GM18505 (cell line): ENCODE measurements at regions not wholly inside any gene's neighbourhood (a gene's known extent, or its start where the extent isn't known, plus 50 kb on each side); places are given as distances from the start of the nearest gene placed in this dataset.

Experiments used
- ATAC-seq: cut with Tn5 transposase; IDR thresholded peaks from one replicate; pipeline ENCODE4 v1.9.1; 2021; ENCODE audit not compliant: unreplicated experiment
- POLR2A ChIP-seq: IDR thresholded peaks from 4 replicates; pipeline ENCODE4 v1.6.1; 2011; ENCODE audit warnings: borderline replicate concordance; ENCODE audit not compliant: insufficient read depth, insufficient read length; ENCODE audit errors: extremely low read depth

DNA sequence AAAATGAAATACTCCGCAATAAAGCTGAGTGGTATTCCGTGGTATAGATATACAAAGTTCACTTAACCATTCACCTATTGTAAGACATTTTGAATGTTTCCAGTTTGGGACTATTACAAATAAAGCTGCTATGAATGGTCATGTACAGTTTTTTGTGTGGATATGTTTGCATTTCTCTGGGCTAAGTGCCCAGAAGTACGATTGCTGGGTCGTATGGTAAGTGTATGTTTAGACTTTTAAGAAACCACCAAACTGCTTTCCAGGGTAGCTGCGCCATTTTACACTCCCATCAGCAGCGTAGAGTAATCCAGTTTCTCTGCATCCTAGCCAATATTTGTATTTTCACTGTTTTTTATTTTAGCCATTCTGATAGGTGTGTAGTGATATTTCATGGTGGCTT is 208.4 kb upstream of the TLE3 start:
- ATAC-seq = no peak
- TF ChIP-seq POLR2A = no peak

DNA sequence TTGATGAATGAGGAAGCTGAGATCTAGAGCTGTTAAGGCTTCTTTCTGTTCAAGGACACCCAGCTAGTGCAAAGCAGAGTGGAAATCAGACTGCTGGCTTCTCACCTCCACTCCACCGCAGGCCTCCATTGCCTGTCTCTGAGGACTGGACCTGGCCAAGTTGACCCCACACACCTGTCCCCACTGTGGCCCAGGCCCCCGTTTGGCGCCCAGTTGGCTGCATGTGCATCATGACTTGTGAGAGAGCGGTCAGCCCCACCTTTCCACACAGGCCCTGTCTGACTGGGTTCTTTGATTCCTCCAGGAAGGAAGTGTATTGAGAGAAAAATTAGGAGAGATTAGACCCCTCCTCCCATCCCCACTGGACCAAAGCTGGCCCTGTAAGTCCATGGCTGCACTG is 206.3 kb upstream of the TLE3 start:
- no peak for ATAC-seq
- TF ChIP-seq POLR2A = no peak

DNA sequence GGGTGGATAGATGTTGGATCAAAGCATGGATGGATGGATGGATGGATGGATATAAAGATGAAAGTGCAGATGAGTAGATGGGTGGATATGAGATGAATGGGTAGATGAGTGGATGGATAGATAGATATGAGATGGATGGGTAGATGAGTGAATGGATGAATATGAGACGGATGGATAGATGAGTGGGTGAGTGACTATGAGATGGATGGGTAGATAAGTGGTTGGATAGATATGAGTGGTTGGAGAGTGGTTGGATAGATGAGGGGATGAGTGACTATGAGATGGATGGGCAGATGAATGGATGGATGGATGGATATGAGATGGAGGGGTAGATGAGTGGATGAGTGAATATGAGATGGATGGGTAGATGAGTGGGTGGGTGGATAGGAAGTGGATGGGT is 204.6 kb upstream of the TLE3 start:
- no peak for ATAC-seq
- no peak for TF ChIP-seq POLR2A

DNA sequence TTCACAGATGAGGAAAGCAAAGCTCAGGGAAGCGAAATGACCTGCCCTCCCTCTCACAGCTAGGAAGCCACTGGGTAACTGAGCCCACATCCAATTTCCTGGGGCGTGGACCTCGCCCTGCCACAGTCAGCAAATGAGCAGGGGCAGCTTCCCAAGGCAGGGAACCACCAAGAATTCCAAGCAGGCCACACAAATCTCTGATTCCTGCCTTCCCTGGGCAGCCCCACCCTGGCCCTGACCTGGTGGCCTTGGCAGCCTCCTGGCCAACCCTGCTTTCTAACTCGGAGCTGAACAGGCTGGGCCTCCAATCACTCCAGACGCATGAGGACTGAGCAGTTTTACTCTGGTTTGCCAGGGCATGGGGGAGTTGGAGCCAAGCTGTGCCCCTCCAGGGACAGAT is 203.7 kb upstream of the TLE3 start:
- TF ChIP-seq POLR2A = no peak
- no peak for ATAC-seq

DNA sequence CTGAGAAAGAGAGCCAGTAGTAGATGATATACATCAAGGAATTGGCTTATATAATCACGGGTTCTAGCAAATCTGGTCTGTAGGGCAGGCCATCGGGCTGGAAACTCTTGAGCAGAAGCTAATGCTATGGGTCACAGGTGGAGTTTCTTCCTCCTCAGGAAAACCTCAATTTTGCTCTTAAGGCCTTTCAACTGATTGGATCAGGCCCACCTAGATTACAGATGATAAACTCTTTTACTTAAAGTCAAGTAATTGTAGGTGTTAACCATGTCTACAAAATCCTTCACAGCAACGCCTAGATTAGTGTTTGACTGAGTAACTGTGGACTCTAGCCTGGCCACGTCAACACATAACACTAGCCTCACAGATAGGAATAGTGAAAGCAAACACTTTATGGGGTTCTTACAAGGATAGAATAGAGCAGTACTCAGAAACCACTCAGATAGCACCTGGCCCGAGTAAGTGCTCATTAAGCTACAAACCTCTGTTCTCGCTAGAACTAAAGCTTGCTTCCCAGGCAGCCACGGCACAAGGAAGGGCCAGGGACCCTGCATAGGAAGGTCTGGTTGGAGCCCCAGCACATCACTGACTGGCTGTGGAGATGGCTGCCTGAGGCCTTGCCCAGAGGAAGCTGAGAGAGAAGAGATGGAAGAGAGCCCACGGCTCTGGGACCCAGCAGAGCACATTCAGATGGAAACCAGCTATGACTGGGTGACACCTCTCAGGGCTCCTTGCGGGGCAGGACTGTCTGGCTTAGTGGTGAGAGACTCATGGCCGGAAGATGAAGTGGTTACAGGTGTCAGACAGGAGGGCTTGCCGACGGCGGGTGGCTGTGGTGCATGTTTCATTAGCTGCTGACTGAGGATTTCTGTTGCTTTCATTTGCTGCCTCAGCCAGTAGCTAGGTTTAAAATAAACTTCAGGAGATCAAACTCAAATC is 202.5 kb upstream of the TLE3 start:
- TF ChIP-seq POLR2A = peak; percentile 38
- ATAC-seq = peak; percentile 95

DNA sequence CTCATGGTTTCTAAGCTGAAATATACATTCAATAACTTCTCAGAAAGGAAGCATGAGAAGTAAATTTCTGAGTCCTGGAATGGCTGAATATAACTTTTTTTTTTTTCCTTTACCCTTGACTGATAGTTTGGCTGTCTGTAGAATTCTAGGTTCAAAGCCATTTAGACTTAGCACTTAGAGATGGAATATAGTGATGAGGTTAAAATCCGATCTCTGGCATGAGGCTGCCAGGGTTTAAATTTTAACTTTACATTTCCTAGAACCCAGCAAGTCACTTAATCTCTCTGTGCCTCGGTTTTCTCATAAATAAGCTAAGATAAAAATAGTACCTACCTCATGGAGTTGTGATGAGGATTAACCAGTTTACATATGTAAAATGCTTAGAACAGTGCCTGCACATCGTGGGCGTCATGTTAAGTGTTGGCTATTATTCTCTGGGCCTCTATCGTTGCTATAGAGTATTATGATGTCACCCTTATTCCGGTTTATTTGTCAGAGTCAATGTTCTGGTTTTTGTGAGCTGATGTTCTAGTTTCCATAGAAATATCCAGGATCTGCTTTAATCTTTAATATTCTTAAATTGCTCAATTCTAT is 199.8 kb upstream of the TLE3 start:
- TF ChIP-seq POLR2A = no peak
- no peak for ATAC-seq

DNA sequence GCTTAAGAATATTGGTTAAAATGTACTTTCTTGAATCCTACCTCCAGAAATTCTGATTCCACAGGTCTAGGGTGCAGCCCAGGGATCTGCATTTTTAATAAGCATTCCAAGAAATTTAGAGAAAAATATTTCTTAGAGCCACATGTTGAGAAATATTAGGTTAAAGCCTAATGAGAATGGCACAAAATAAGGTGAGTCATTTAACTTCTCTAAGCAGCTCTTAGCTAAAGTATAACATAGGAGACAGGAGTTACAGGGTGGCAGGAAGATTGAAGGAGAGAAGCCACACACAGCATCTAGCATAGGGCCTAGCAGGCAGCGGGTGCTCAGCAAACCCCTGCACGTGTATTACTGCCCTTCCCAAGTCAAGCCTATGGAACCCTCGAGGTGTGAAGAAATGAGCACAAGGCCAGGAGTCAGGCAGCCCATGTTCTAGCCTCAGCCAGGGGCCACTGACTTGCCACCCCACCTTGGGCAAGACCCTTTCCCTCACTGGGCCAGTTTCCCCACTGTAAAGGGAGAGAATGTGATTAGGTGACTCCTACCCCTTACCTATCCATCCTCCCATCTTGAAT is 197.1 kb upstream of the TLE3 start:
- no peak for ATAC-seq

DNA sequence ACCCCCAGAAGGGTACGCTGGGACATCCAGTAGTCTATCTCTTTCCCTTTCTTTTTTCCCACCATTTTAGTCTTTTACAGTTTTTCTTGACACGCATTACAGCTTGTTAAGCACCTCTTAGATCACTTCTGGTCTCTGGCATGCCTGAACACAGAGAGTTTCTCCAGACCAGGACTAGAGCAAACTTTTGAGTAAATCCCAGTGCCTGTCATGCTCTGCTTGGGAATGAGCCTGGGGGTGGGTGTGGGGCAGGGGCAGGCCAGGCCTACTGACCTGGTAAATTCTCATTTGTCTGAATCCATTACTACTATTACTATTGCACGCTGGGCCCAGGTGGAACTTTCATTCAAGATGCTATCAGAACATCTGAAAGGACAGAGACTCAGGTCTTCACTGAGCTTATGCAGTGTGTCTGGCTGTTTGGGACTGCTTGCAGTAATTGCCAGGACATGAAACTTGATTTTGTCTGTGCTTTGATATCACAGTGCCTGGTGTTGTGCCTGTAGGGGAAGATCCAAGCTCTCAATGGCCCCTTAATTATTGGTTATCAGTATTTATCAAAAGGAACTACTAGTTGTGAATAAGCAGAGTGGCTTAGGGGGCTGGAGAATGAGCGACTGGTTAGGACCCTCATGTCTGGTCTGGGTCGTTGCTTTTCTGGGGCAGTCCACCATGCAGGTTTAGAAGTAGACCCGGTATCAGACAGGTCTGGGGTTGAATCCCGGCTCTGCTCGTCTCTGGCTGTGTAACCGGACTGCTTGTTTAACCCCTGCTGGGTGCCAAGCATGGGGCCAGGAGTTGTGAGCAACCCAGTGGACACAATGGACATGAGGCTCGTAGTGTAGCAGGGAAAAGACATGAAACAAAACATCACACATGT is 196.1 kb upstream of the TLE3 start:
- TF ChIP-seq POLR2A = no peak

More for the DNA sequence above, 197.1 kb upstream of the TLE3 start:
- no peak for TF ChIP-seq POLR2A

DNA sequence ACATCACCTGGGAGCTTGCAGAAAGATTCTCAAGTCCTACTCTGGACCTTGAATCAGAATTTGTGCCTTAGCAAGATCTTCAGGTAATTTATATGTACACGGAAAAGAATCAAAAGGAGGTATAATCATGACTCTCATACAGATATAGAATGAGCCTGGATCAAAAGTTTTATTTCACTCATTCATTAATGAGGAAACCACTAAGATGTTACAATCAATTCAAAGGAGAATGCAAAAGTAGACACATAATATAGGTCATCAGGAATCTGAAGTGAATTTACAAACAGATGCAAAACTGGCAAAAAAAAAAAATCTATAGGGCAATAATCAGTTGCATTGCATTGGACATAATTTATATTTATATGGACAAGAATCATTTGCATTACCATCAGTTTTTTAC is 195.4 kb upstream of the TLE3 start:
- ATAC-seq = no peak

More for the DNA sequence above, 196.1 kb upstream of the TLE3 start:
- no peak for ATAC-seq

DNA sequence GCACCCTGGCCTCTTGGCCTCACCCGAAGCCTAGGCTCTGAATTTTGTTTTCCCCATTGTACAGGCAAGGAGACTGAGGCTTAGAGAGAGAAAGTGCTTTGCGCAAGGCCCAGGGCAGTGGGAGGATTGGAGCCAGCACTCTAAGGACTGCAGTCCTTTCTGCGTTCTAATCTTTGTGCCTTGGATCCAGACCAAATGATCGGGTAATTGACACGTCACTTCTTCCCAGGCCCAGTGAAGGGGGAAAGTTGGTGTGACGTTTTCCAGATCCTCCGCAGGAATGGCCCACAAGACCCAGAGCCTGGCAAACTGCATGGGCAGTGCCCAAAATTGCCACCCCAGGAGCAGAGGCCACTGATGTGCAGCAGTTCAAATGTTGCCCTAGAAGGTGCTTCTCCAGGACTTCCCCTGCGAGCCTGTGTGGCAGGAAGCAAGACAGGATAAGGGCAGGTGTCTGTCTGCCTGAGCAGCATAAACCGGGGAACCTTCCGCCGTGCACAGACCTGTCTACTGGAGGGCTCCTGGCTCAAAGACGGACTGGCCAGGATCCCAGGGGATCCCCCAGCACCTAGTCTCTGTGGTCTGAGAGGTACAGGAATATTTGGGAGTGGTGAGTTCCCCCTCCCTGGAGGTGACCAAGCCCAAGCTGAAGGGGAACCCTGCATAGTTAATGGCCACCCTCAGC is 194.5 kb upstream of the TLE3 start:
- no peak for ATAC-seq
- TF ChIP-seq POLR2A = no peak

More for the DNA sequence above, 195.4 kb upstream of the TLE3 start:
- no peak for TF ChIP-seq POLR2A

DNA sequence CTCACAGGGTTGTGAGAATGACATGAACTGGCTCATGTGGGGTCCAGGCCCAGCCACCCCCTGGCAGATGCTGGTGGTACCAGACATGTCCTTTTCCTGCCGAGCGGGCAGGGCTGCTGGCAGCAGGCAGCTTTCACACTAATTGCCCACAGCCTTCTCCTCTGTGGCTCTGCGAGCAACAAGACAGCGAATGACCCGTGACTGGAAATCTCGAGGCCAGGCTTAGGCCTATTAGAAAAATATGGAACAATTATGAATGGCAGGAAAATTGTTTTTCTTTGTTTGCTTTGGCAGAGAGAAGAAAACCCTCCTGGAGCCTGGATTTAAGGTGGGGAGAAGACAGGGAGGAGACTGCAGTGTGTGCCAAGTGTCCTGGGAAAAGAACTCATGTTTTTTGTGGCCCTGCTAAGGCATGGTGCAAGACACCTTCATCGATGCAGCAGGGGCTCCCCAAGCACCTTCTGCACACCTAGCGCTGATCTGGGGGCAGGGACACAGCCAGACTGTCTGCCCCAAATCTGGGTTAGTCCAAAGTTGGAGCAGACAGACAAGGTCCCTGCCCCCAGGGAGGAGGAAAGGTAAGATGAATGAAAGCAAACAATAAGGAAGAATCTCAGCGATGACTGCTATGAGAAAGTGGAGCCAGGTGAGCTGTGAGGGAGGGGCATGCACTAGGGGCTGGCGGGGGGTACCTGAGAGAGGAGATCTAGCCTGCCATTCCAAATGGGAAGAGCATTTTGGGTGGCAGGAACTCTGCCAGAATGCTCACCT is 193.8 kb upstream of the TLE3 start:
- no peak for ATAC-seq

DNA sequence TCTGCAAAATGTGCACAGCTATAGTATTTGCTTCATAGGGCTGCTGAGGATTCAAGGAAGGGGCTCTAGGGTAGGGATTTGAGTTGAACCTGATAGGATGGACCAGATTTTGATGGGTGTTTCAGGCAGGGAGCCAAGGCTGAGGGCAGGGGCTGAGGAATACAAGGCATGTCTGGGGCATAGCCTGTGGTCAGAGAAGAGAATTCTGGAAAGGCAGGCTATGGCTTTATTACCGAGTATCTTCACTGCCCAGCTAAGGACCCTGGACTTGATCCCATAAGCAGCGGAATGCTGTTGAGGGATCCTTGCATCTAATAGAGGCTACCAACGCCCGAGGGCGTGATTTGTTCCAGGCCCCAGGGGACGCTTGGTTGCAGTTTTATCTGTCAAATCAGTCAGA is 193.0 kb upstream of the TLE3 start:
- no peak for ATAC-seq
- TF ChIP-seq POLR2A = no peak

More for the DNA sequence above, 193.8 kb upstream of the TLE3 start:
- TF ChIP-seq POLR2A = no peak
